ENCODE measurements at regions not wholly inside any gene's neighbourhood (a gene's known extent, or its start where the extent isn't known, plus 50 kb on each side); places are given as distances from the start of the nearest gene placed in this dataset.
"Not testable (repeated sequence)": the region's sequence is repeated elsewhere in the genome, so short reads cannot be mapped to it uniquely, and the experiment has no call there.

DNA sequence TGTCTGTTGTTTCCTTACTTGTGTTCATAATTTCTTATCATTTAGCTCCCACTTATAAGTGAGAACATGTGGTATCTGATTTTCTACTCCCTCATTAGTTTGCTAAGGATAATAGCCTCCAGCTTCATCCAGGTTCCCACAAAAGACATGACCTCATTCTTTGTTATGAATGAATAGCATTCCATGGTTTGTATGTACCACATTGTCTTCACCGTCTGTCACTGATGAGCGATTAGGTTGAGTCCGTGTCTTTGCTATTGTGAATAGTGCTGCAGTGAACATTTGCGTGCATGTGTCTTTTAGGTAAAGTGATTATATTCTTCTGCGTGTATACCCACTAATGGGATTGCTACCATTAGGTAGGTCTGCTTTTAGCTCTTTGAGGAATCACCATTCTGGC is 624.3 kb upstream of the EPHA5 start:
- Mint-ChIP-seq H3K27ac (ENCODE audit: unreplicated experiment) (no peak overlapping the region), H3K9me3 (no peaks in the 10 kb centered on the region), H3K36me3 (ENCODE audit: low read depth) (no peaks in the 10 kb centered on the region), H3K27me3 (ENCODE audit: low read depth) (no peaks in the 10 kb centered on the region), H3K4me1 (peaks cover 4% of the 10 kb centered on the region), H3K4me3 (no peak overlapping the region)
- TF ChIP-seq, protein P1, sequence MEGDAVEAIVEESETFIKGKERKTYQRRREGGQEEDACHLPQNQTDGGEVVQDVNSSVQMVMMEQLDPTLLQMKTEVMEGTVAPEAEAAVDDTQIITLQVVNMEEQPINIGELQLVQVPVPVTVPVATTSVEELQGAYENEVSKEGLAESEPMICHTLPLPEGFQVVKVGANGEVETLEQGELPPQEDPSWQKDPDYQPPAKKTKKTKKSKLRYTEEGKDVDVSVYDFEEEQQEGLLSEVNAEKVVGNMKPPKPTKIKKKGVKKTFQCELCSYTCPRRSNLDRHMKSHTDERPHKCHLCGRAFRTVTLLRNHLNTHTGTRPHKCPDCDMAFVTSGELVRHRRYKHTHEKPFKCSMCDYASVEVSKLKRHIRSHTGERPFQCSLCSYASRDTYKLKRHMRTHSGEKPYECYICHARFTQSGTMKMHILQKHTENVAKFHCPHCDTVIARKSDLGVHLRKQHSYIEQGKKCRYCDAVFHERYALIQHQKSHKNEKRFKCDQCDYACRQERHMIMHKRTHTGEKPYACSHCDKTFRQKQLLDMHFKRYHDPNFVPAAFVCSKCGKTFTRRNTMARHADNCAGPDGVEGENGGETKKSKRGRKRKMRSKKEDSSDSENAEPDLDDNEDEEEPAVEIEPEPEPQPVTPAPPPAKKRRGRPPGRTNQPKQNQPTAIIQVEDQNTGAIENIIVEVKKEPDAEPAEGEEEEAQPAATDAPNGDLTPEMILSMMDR (conservative IDR thresholded peaks at IDR 0.05): no peak
- no peak for DNase-seq (ENCODE audit: low read depth, low spot score)

DNA sequence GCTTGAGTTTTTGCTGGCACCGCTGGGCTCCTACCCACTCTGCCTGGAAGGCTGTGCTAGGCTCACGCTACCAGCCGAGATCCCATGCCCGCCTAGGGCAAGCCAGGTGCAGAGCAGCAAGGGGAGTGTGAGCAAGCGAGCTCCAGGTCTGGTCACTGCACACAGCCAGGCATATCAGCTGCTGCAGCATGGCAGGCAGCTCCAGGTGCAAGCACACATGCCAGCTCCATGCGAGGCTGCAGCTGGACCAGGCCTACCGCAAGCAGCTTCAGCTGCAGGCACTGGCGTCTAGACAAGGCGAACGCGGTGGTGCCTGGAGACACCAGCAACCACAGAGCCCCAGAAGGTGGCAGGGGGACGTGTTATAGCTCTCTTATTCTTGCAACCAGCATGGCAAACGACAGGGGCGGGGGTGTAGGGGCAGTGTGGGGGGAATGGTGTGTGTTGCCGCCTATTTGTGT is 614.7 kb upstream of the EPHA5 start:
- no peaks in the 10 kb centered on the region for H3K4me1 Mint-ChIP-seq
- H3K36me3 Mint-ChIP-seq (ENCODE audit: low read depth): no peaks in the 10 kb centered on the region
- no peak overlapping the region for H3K27ac Mint-ChIP-seq (ENCODE audit: unreplicated experiment)
- DNase-seq (ENCODE audit: low read depth, low spot score): no peak
- TF ChIP-seq, protein P1 (conservative IDR thresholded peaks at IDR 0.05): no peak
- no peak overlapping the region for H3K4me3 Mint-ChIP-seq
- H3K27me3 Mint-ChIP-seq (ENCODE audit: low read depth): no peaks in the 10 kb centered on the region
- H3K9me3 Mint-ChIP-seq: no peaks in the 10 kb centered on the region

DNA sequence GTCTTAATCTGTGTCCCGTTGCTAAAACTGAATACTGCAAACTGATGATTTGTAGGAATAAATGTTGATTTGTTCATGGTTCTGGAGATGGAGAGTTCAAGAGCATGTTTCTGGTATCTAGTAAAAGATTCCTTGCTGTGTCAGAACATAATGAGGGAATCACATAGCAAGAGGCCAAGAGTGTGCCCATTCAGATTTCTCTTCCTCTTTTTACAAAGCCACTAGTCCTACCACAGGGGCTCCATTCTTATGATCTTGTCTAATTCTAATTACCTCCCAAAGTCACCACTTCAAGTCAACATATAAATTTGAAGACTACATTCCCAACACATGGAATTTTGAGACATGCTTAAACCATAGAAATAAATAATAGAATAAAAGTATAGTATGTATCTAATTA is 608.8 kb upstream of the EPHA5 start:
- Mint-ChIP-seq H3K27ac (ENCODE audit: unreplicated experiment) (no peak overlapping the region), H3K4me3 (no peak overlapping the region), H3K27me3 (ENCODE audit: low read depth) (no peaks in the 10 kb centered on the region), H3K4me1 (no peaks in the 10 kb centered on the region), H3K9me3 (peaks cover 4% of the 10 kb centered on the region), H3K36me3 (ENCODE audit: low read depth) (no peaks in the 10 kb centered on the region)
- TF ChIP-seq, protein P1 (conservative IDR thresholded peaks at IDR 0.05): no peak
- DNase-seq (ENCODE audit: low read depth, low spot score): no peak

DNA sequence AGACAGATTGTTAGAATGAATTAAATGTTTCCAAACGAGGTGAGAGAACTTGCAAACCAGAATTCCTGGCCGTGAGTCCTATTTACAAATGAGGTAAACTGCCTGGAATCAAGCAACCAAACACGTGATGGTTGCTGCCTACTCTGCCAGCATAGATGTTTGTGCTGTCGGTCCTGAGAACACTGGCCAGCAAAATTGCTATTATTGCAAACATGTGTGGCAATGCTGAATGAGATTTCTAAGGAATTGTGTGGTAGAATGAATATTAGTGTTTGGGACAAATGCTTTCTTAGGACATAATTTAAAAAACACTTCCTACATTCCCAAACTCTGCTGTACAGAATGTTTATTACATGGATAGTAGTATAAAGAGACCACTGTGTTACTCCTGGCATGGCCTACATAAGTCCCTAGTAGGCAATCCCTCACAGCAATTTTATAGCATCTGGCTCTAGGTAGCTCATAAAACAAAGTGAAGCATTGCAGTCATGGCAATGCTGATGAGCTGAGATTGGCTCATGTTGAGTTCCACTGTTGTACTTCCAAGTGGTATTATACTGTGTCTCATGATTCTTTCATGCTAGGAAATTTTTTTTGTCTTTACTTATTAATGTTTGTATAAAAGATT is 605.2 kb upstream of the EPHA5 start:
- peaks cover 9% of the 10 kb centered on the region for H3K9me3 Mint-ChIP-seq
- TF ChIP-seq, protein P1 (conservative IDR thresholded peaks at IDR 0.05): no peak
- H3K4me3 Mint-ChIP-seq: no peak overlapping the region
- H3K27ac Mint-ChIP-seq (ENCODE audit: unreplicated experiment): no peak overlapping the region
- no peak for DNase-seq (ENCODE audit: low read depth, low spot score)
- no peaks in the 10 kb centered on the region for H3K4me1 Mint-ChIP-seq
- H3K27me3 Mint-ChIP-seq (ENCODE audit: low read depth): no peaks in the 10 kb centered on the region
- no peaks in the 10 kb centered on the region for H3K36me3 Mint-ChIP-seq (ENCODE audit: low read depth)

DNA sequence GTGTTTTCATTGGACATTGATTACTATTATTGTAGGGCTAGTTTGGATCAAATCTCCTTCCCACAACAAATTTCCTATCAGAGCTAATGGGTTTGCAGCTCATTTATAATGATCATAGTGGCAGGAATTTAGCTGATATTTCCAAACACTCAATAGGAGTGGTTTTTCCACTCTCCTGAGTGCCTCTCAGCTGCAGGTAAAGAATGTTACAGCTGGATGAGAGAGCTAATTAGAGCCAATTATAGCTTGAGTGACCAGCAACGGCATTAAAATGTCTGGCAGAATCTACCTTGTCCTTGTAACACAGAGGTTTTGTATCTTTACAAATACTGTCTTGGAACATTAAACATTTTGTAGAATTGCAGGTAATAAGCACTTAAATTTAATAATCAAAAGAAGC is 602.8 kb upstream of the EPHA5 start:
- TF ChIP-seq, protein P1 (conservative IDR thresholded peaks at IDR 0.05): no peak
- Mint-ChIP-seq H3K36me3 (ENCODE audit: low read depth) (peaks cover 3% of the 10 kb centered on the region), H3K9me3 (peaks cover 13% of the 10 kb centered on the region), H3K4me3 (no peak overlapping the region), H3K27ac (ENCODE audit: unreplicated experiment) (no peak overlapping the region), H3K27me3 (ENCODE audit: low read depth) (no peaks in the 10 kb centered on the region), H3K4me1 (no peaks in the 10 kb centered on the region)
- DNase-seq (ENCODE audit: low read depth, low spot score): no peak

DNA sequence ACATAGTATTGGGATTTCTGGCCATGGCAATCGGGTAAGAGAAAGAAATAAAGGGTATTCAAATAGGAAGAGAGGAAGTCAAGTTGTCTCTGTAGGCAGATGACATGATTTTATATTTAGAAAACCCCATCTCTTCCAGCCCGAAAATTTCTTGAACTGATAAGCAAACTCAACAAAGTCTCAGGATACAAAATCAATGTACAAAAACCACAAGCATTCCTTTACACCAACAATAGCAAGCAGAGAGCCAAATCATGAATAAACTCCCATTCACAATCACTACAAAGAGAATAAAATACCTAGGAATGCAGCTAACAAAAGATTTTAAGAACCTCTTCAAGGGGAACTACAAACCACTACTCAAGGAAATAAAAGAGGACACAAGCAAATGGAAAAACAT is 600.1 kb upstream of the EPHA5 start:
- not testable (repeated sequence) for H3K4me3 Mint-ChIP-seq; H3K4me1 Mint-ChIP-seq; H3K36me3 Mint-ChIP-seq (ENCODE audit: low read depth); DNase-seq (ENCODE audit: low read depth, low spot score); H3K27ac Mint-ChIP-seq (ENCODE audit: unreplicated experiment); H3K27me3 Mint-ChIP-seq (ENCODE audit: low read depth)
- peaks cover 12% of the 10 kb centered on the region for H3K9me3 Mint-ChIP-seq

DNA sequence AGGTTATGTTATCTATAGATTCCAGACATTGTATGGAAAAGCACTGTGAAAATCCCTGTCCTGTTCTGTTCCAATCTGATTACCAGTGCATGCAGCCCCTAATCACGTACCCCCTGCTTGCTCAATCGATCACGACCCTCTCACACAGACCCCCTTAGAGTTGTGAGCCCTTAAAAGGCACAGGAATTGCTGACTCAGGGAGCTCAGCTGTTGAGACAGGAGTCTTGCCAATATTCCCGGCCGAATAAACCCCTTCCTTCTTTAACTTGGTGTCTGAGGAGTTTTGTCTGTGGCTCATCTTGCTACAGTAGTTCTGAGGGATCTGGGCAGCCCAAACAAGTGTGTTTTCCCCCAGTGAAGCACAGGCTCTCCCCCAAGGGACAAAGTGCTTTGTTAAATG is 596.3 kb upstream of the EPHA5 start:
- not testable (repeated sequence) for H3K4me3 Mint-ChIP-seq; H3K9me3 Mint-ChIP-seq; DNase-seq (ENCODE audit: low read depth, low spot score); H3K4me1 Mint-ChIP-seq; H3K27me3 Mint-ChIP-seq (ENCODE audit: low read depth); H3K36me3 Mint-ChIP-seq (ENCODE audit: low read depth)
- peak overlapping the region; percentile 92 for H3K27ac Mint-ChIP-seq (ENCODE audit: unreplicated experiment)
